IMR-90 (cell line): ENCODE measurements at regions not wholly inside any gene's neighbourhood (a gene's known extent, or its start where the extent isn't known, plus 50 kb on each side); places are given as distances from the start of the nearest gene placed in this dataset.

Source experiments
- ATAC-seq: fragments of 200-7000 bp; cut with Tn5 transposase; 2 replicates; pipeline ENCODE4 v1.9.1; 2020; ENCODE audit warnings: low read depth, mild to moderate bottlenecking, moderate library complexity
- BruUV-seq: library from RNA; stranded (reverse); fragments of 400-500 nt; replicated peaks from 2 replicates; lab custom pipeline; 2021; lab: Mats Ljungman, UMichigan
- CTCF ChIA-PET: fragments of 300-600 bp; formaldehyde crosslinking; extraction: SDS; loops from one replicate; lab custom pipeline; 2021; ENCODE audit warnings: antibody characterized with exemption; lab: Yijun Ruan, JAX
- POLR2A ChIA-PET: fragments of 300-600 bp; sonication (Branson Sonifier 250); formaldehyde crosslinking; loops from one replicate; lab custom pipeline; 2022; ENCODE audit warnings: antibody characterized with exemption; ENCODE audit not compliant: unreplicated experiment; lab: Charles Lee
- DNase-seq: peaks from one replicate; pipeline ENCODE4 v3.0.0; 2013
- H2AFZ ChIP-seq: replicated peaks from 2 replicates; pipeline ENCODE3; 2013; ENCODE audit warnings: low read length, mild to moderate bottlenecking; ENCODE audit not compliant: poor library complexity
- H2AK5ac ChIP-seq: 2 replicates; pipeline ENCODE4 v1.6.1; 2013; ENCODE audit warnings: low read depth, low read length, inconsistent platforms
- H2AK9ac ChIP-seq: replicated peaks from 2 replicates; pipeline ENCODE3; 2013; ENCODE audit warnings: mild to moderate bottlenecking, low read depth, low read length, moderate library complexity; ENCODE audit not compliant: poor library complexity
- H2BK120ac ChIP-seq: 2 replicates; pipeline ENCODE4 v1.6.1; 2013; ENCODE audit warnings: low read depth, low read length, inconsistent platforms
- H2BK15ac ChIP-seq: 3 replicates; pipeline ENCODE4 v1.6.1; 2013; ENCODE audit warnings: low read depth, low read length, inconsistent platforms
- H2BK20ac ChIP-seq: 2 replicates; pipeline ENCODE4 v1.6.1; 2013; ENCODE audit warnings: low read depth, mild to moderate bottlenecking, inconsistent platforms, low read length, moderate library complexity
- H2BK5ac ChIP-seq: 2 replicates; pipeline ENCODE4 v1.6.1; 2013; ENCODE audit warnings: mild to moderate bottlenecking, low read depth, low read length, inconsistent platforms; ENCODE audit not compliant: poor library complexity, severe bottlenecking
- H3K14ac ChIP-seq: replicated peaks from 2 replicates; pipeline ENCODE4 v1.6.1; 2013; ENCODE audit warnings: low read depth, low read length, inconsistent platforms
- H3K18ac ChIP-seq: 2 replicates; pipeline ENCODE4 v1.6.1; 2013; ENCODE audit warnings: low read depth, low read length, control low read depth
- H3K23ac ChIP-seq: 2 replicates; pipeline ENCODE4 v1.6.1; 2013; ENCODE audit warnings: low read depth, low read length, inconsistent platforms
- H3K27ac ChIP-seq: 2 replicates; pipeline ENCODE4 v1.5.1; 2013; ENCODE audit warnings: mild to moderate bottlenecking, control low read depth, low read length; ENCODE audit not compliant: insufficient read depth
- H3K27me3 ChIP-seq: 2 replicates; pipeline ENCODE4 v1.6.1; 2013; ENCODE audit warnings: low read length; ENCODE audit not compliant: control insufficient read depth, insufficient read depth
- H3K36me3 ChIP-seq: 2 replicates; pipeline ENCODE4 v1.6.1; 2013; ENCODE audit warnings: low read length, mixed read lengths; ENCODE audit not compliant: control insufficient read depth, insufficient read depth
- H3K4ac ChIP-seq: 2 replicates; pipeline ENCODE4 v1.6.1; 2013; ENCODE audit warnings: low read depth, low read length, inconsistent platforms
- H3K4me1 ChIP-seq: 2 replicates; pipeline ENCODE4 v1.6.1; 2013; ENCODE audit warnings: low read length, mixed read lengths; ENCODE audit not compliant: control insufficient read depth, insufficient read depth
- H3K4me2 ChIP-seq: 2 replicates; pipeline ENCODE4 v1.6.1; 2013; ENCODE audit warnings: low read depth, mild to moderate bottlenecking, control low read depth, low read length, moderate library complexity
- H3K4me3 ChIP-seq: 2 replicates; pipeline ENCODE4 v1.5.1; 2013; ENCODE audit warnings: low read depth, mild to moderate bottlenecking, control low read depth, low read length, moderate library complexity; ENCODE audit not compliant: insufficient read depth
- H3K56ac ChIP-seq: 2 replicates; pipeline ENCODE4 v1.6.1; 2013; ENCODE audit warnings: low read length, inconsistent platforms; ENCODE audit not compliant: insufficient read depth; ENCODE audit errors: extremely low read depth
- H3K79me1 ChIP-seq, 2 experiments: 2 replicates each; pipeline ENCODE4 v1.6.1; 2013; ENCODE audit warnings: low read length in 2 of 2, inconsistent platforms in 1 of 2, low read depth in 1 of 2
- H3K9ac ChIP-seq: 2 replicates; pipeline ENCODE4 v1.6.1; 2013; ENCODE audit warnings: low read depth, low read length, control low read depth
- H3K9me1 ChIP-seq: 2 replicates; pipeline ENCODE4 v1.6.1; 2013; ENCODE audit warnings: low read length, inconsistent platforms; ENCODE audit not compliant: insufficient read depth
- H3K9me3 ChIP-seq: 2 replicates; pipeline ENCODE4 v1.6.1; 2013; ENCODE audit warnings: low read length; ENCODE audit not compliant: control insufficient read depth, insufficient read depth
- H4K20me1 ChIP-seq: 2 replicates; pipeline ENCODE4 v1.6.1; 2013; ENCODE audit warnings: low read length, inconsistent platforms; ENCODE audit not compliant: insufficient read depth
- H4K5ac ChIP-seq: 2 replicates; pipeline ENCODE4 v1.6.1; 2013; ENCODE audit warnings: mild to moderate bottlenecking, low read depth, low read length, control low read depth
- H4K8ac ChIP-seq, 2 experiments: 2 replicates each; pipeline ENCODE4 v1.6.1; 2013; ENCODE audit warnings: low read depth in 2 of 2, low read length in 2 of 2, control low read depth in 1 of 2, inconsistent platforms in 1 of 2
- H4K91ac ChIP-seq: 2 replicates; pipeline ENCODE4 v1.6.1; 2013; ENCODE audit warnings: low read depth, low read length, inconsistent platforms; ENCODE audit not compliant: insufficient read depth
- BHLHE40 ChIP-seq: fragments of 150-350 bp; IDR thresholded peaks from 2 replicates; pipeline ENCODE4 v1.6.1; 2016; ENCODE audit warnings: mild to moderate bottlenecking, low read depth, low read length
- CEBPB ChIP-seq: IDR thresholded peaks from 2 replicates; pipeline ENCODE4 v1.6.1; 2012; ENCODE audit warnings: low read depth, low read length, improper control_type of control experiment
- CHD1 ChIP-seq: IDR thresholded peaks from 2 replicates; pipeline ENCODE4 v1.6.1; 2012; ENCODE audit warnings: low read depth, low read length, improper control_type of control experiment
- FOS ChIP-seq: fragments of 150-350 bp; IDR thresholded peaks from 2 replicates; pipeline ENCODE4 v1.6.1; 2016; ENCODE audit warnings: low read depth, low read length
- MAZ ChIP-seq: IDR thresholded peaks from 2 replicates; pipeline ENCODE4 v1.6.1; 2012; ENCODE audit warnings: low read depth, mild to moderate bottlenecking, low read length, improper control_type of control experiment, moderate library complexity, borderline replicate concordance
- MXI1 ChIP-seq: IDR thresholded peaks from 2 replicates; pipeline ENCODE4 v1.6.1; 2012; ENCODE audit warnings: low read depth, mild to moderate bottlenecking, low read length, moderate library complexity, borderline replicate concordance
- NFE2L2 ChIP-seq: fragments of 150-350 bp; IDR thresholded peaks from 2 replicates; pipeline ENCODE4 v1.6.1; 2016; ENCODE audit warnings: low read depth, mild to moderate bottlenecking, low read length
- RAD21 ChIP-seq: IDR thresholded peaks from 2 replicates; pipeline ENCODE4 v1.6.1; 2012; ENCODE audit warnings: low read length, improper control_type of control experiment
- RCOR1 ChIP-seq: IDR thresholded peaks from 2 replicates; pipeline ENCODE4 v1.6.1; 2012; ENCODE audit warnings: mild to moderate bottlenecking, low read length, improper control_type of control experiment; ENCODE audit not compliant: insufficient replicate concordance
- RFX5 ChIP-seq: IDR thresholded peaks from 2 replicates; pipeline ENCODE4 v1.8.0; 2012; ENCODE audit warnings: low read depth, mild to moderate bottlenecking, low read length, moderate library complexity
- SMC3 ChIP-seq: fragments of 150-350 bp; IDR thresholded peaks from 2 replicates; pipeline ENCODE4 v1.6.1; 2016; ENCODE audit warnings: low read depth, mild to moderate bottlenecking, antibody characterized with exemption, low read length, moderate library complexity
- WGBS, 2 experiments: methylation state at CpG; one replicate each; pipeline versions ENCODE4 v1.1.5 to v1.1.7; 2013; ENCODE audit warnings: missing lambda C conversion rate in 2 of 2; ENCODE audit not compliant: insufficient read length in 1 of 2; ENCODE audit errors: extremely low coverage in 2 of 2; 5-methylcytosine and 5-hydroxymethylcytosine counted together
- dilution Hi-C: fragments of 300-500 bp; cut with HindIII; formaldehyde crosslinking; loops from one replicate; pipeline ENCODE4 v1.14.3; 2018; ENCODE audit warnings: low sequenced_read_pairs; ENCODE audit not compliant: unreplicated experiment
- in situ Hi-C: fragments of 300-500 bp; cut with MboI; formaldehyde crosslinking; loops from 3 replicates; pipeline ENCODE4 v1.14.3; 2019; ENCODE audit warnings: low sequenced_read_pairs, inconsistent platforms, mixed read lengths
- intact Hi-C: fragments of 100-400 bp; cut with micrococcal nuclease; formaldehyde crosslinking; loops from 2 replicates; pipeline ENCODE4 v1.10.0; 2022
- TF ChIP-seq, protein P1 (sequence below): fragments of 150-350 bp; IDR thresholded peaks from 2 replicates; pipeline ENCODE4 v1.6.1; 2016; ENCODE audit warnings: low read depth, mild to moderate bottlenecking, low read length, moderate library complexity, borderline replicate concordance
- TF ChIP-seq, protein P2 (sequence below): conservative IDR thresholded peaks from 2 replicates; pipeline ENCODE4 v1.5.1; 2012; ENCODE audit warnings: mild to moderate bottlenecking, low read depth, low read length, improper control_type of control experiment

DNA sequence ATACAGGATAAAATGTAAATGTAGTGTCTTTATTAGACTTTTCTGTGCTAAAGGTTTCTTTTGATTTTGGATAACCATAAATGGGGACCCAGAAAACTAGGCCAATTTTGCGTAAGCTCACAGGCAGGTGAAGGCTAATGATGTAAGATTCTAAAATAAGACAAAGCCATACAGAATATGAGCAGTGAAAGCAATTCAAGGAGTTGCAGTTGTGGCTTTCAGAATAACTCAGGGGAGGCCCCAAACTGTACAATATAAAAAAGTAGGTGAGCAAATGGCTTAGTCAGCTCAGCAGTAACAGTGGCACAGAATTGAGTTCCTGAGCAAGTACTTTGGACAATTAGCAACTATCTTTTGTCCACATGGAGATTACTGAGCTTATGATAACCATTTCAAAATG lies 81.7 kb upstream of the NRP1 start:
- no peak overlapping the region for H3K4me2 ChIP-seq
- no peaks in the 10 kb centered on the region for H3K9me3 ChIP-seq
- peaks cover 10% of the 10 kb centered on the region for H3K4me1 ChIP-seq
- H3K79me1 ChIP-seq = no peaks in the 10 kb centered on the region
- H3K9ac ChIP-seq = no peak overlapping the region
- no TSS peak for BruUV-seq
- no peaks in the 10 kb centered on the region for H3K27me3 ChIP-seq
- no peaks in the 10 kb centered on the region for H3K36me3 ChIP-seq
- no peak overlapping the region for H3K18ac ChIP-seq
- no peak overlapping the region for H4K91ac ChIP-seq
- H3K4me3 ChIP-seq = no peak overlapping the region
- no peak overlapping the region for H3K4ac ChIP-seq
- DNase-seq (no peak), ATAC-seq (no peak)
- TF ChIP-seq, protein P1, sequence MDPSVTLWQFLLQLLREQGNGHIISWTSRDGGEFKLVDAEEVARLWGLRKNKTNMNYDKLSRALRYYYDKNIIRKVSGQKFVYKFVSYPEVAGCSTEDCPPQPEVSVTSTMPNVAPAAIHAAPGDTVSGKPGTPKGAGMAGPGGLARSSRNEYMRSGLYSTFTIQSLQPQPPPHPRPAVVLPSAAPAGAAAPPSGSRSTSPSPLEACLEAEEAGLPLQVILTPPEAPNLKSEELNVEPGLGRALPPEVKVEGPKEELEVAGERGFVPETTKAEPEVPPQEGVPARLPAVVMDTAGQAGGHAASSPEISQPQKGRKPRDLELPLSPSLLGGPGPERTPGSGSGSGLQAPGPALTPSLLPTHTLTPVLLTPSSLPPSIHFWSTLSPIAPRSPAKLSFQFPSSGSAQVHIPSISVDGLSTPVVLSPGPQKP = no peak
- TF ChIP-seq NFE2L2 (no peak), FOS (no peak), BHLHE40 (no peak), MXI1 (no peak), CEBPB (no peak), RAD21 (no peak), RCOR1 (no peak), CHD1 (no peak), RFX5 (no peak), SMC3 (no peak), MAZ (no peak)
- TF ChIP-seq, protein P2, sequence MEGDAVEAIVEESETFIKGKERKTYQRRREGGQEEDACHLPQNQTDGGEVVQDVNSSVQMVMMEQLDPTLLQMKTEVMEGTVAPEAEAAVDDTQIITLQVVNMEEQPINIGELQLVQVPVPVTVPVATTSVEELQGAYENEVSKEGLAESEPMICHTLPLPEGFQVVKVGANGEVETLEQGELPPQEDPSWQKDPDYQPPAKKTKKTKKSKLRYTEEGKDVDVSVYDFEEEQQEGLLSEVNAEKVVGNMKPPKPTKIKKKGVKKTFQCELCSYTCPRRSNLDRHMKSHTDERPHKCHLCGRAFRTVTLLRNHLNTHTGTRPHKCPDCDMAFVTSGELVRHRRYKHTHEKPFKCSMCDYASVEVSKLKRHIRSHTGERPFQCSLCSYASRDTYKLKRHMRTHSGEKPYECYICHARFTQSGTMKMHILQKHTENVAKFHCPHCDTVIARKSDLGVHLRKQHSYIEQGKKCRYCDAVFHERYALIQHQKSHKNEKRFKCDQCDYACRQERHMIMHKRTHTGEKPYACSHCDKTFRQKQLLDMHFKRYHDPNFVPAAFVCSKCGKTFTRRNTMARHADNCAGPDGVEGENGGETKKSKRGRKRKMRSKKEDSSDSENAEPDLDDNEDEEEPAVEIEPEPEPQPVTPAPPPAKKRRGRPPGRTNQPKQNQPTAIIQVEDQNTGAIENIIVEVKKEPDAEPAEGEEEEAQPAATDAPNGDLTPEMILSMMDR = no peak
- no peak overlapping the region for H3K27ac ChIP-seq
- dilution Hi-C loops = no loop called here
- no peak overlapping the region for H4K5ac ChIP-seq
- no peak overlapping the region for H2AK9ac ChIP-seq
- H3K14ac ChIP-seq = no peak overlapping the region
- H3K56ac ChIP-seq = no peak overlapping the region
- no peak overlapping the region for H2AK5ac ChIP-seq
- intact Hi-C loops = no loop called here
- no peak overlapping the region for H2BK20ac ChIP-seq
- no peak overlapping the region for H2AFZ ChIP-seq
- H2BK5ac ChIP-seq = no peak overlapping the region
- H4K20me1 ChIP-seq = no peaks in the 10 kb centered on the region
- peaks cover 8% of the 10 kb centered on the region for H3K9me1 ChIP-seq
- no peak overlapping the region for H2BK15ac ChIP-seq
- in situ Hi-C loops = no loop called here
- H3K23ac ChIP-seq = no peak overlapping the region
- CTCF ChIA-PET = no interaction called here
- no peak overlapping the region for H4K8ac ChIP-seq
- 100% methylated on average over 1 of the region's 1 CpG; no CpG with 5 or more reads in 1 of the 2 experiments for WGBS, 2 experiments
- no peak overlapping the region for H2BK120ac ChIP-seq
- POLR2A ChIA-PET = no interaction called here
